ENCODE measurements at regions not wholly inside any gene's neighbourhood (a gene's known extent, or its start where the extent isn't known, plus 50 kb on each side); places are given as distances from the start of the nearest gene placed in this dataset.

- H3K36me3 ChIP-seq, result no peaks in the 10 kb centered on the region
- DNase-seq (peak in 1 of 4 donors; percentile 63), ATAC-seq (no peak)
- intact Hi-C loops (cut with DNase I), result no loop called here
- peaks cover 80 to 100% of the 10 kb centered on the region in 2 donors for H3K27me3 ChIP-seq
- no peak for TF ChIP-seq CTCF (IDR thresholded peaks at IDR 0.05)
- H3K4me1 ChIP-seq, result peaks cover 15 to 23% of the 10 kb centered on the region in 2 donors
- no peaks in the 10 kb centered on the region for H3K9me3 ChIP-seq
- H3K4me3 ChIP-seq, result no peak overlapping the region
- H3K27ac ChIP-seq, result no peak overlapping the region
These were observed 55.0 kb upstream of the TMEM33 start for GRCh38 chr4:41880022-41880837.

- peaks cover 15 to 23% of the 10 kb centered on the region in 2 donors for H3K4me1 ChIP-seq
- TF ChIP-seq CTCF (IDR thresholded peaks at IDR 0.05), result no peak
- no peaks in the 10 kb centered on the region for H3K36me3 ChIP-seq
- intact Hi-C loops (cut with DNase I), result no loop called here
- peaks cover 87 to 100% of the 10 kb centered on the region in 2 donors for H3K27me3 ChIP-seq
- no peak overlapping the region for H3K27ac ChIP-seq
- ATAC-seq (no peak), DNase-seq (no peak)
- no peak overlapping the region for H3K4me3 ChIP-seq
- H3K9me3 ChIP-seq, result no peaks in the 10 kb centered on the region
These were observed 55.7 kb upstream of the TMEM33 start for GRCh38 chr4:41879552-41879951.

- no peak overlapping the region for H3K27ac ChIP-seq
These were observed 56.2 kb upstream of the TMEM33 start for GRCh38 chr4:41878991-41879491.

GRCh38 chr4:41878170-41878969, 56.9 kb upstream of the TMEM33 start:
- no peak for ATAC-seq
- intact Hi-C loops (cut with DNase I), result no loop called here

More at GRCh38 chr4:41878991-41879491, 56.2 kb upstream of the TMEM33 start:
- TF ChIP-seq CTCF (IDR thresholded peaks at IDR 0.05), result no peak
- Histone ChIP-seq H3K4me1 (peaks cover 15 to 23% of the 10 kb centered on the region in 2 donors), H3K9me3 (no peaks in the 10 kb centered on the region), H3K27me3 (peaks cover 89 to 100% of the 10 kb centered on the region in 2 donors), H3K36me3 (no peaks in the 10 kb centered on the region), H3K4me3 (no peak overlapping the region)
- DNase-seq, result peak in 1 of 4 donors; percentile 76
- intact Hi-C loops (cut with DNase I), result no loop called here
- no peak for ATAC-seq

More at GRCh38 chr4:41878170-41878969, 56.9 kb upstream of the TMEM33 start:
- Histone ChIP-seq H3K27me3 (peaks cover 92 to 100% of the 10 kb centered on the region in 2 donors), H3K27ac (no peak overlapping the region), H3K4me1 (peaks cover 15 to 23% of the 10 kb centered on the region in 2 donors), H3K36me3 (no peaks in the 10 kb centered on the region), H3K9me3 (no peaks in the 10 kb centered on the region), H3K4me3 (no peak overlapping the region)
- peak in 1 of 4 donors; percentile 66 for DNase-seq
- TF ChIP-seq CTCF (IDR thresholded peaks at IDR 0.05), result no peak

Data from left lung (tissue), 4 donors.